Left lung (tissue), 4 donors: ENCODE measurements at regions not wholly inside any gene's neighbourhood (a gene's known extent, or its start where the extent isn't known, plus 50 kb on each side); places are given as distances from the start of the nearest gene placed in this dataset.
"Not testable (repeated sequence)": the region's sequence is repeated elsewhere in the genome, so short reads cannot be mapped to it uniquely, and the experiment has no call there.

Experiments used
- ATAC-seq: fragments of 200-7000 bp; cut with Tn5 transposase; one replicate; pipeline ENCODE4 v1.9.1; 2020; ENCODE audit warnings: moderate library complexity
- DNase-seq, 4 donors: peaks; one replicate each; pipeline ENCODE4 v3.0.0-alpha.2; 2013 to 2020
- H3K27ac ChIP-seq, 2 donors: fragments of 200-600 bp; sonication (generic) in 1 of 2; one replicate each; pipeline versions ENCODE4 v1.5.0 to v1.8.0; 2020 to 2021
- H3K27me3 ChIP-seq, 2 donors: fragments of 200-600 bp; sonication (generic) in 1 of 2; one replicate each; pipeline versions ENCODE4 v1.5.0 to v1.8.0; 2020 to 2021
- H3K36me3 ChIP-seq, 2 donors: fragments of 200-600 bp; sonication (generic) in 1 of 2; one replicate each; pipeline versions ENCODE4 v1.5.0 to v1.8.0; 2020 to 2021
- H3K4me1 ChIP-seq, 2 donors: fragments of 200-600 bp; one replicate each; pipeline ENCODE4 v1.8.0; 2021
- H3K4me3 ChIP-seq, 2 donors: fragments of 200-600 bp; sonication (generic) in 1 of 2; one replicate each; pipeline versions ENCODE4 v1.5.0 to v1.8.0; 2020 to 2021; ENCODE audit warnings: mild to moderate bottlenecking in 1 of 2
- H3K9me3 ChIP-seq, 2 donors: fragments of 200-600 bp; sonication (generic) in 1 of 2; one replicate each; pipeline versions ENCODE4 v1.5.0 to v1.8.0; 2020 to 2021
- CTCF ChIP-seq, 2 donors: fragments of 200-600 bp; sonication (generic) in 1 of 2; IDR thresholded peaks; one replicate each; pipeline versions ENCODE4 v1.5.0 to v1.8.0; 2021; ENCODE audit warnings: antibody characterized with exemption in 2 of 2
- intact Hi-C, 2 donors: fragments of 100-400 bp; cut with DNase I; formaldehyde crosslinking; loops; one replicate each; pipeline versions ENCODE4 v1.11.2 to v1.14.2; 2022
- donor health status: DM: no; HTN: yes; CAD: no.
- donor health status: DM: no; HTN: no; CAD: no.

DNA sequence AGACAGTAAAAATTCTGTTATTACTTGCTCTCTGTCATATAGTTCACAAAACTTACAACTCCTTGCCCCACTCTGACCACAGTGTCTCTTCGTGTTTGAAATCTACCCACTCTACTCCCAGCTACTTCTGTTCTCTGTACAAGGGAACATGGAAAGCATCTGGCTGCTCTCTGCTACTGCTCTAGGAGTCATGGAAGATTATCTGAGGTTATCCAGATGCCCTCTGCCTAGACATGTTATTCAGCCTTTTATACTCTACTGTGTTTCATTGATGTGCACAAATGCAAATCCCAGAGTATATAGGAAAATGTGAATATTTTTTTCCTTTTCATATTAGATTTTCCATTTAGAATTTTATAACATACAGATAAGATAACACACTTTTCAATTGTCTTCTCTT is 1525.6 kb downstream of the MAT2B start:
- no peak for ATAC-seq
- Histone ChIP-seq H3K4me1 (no peaks in the 10 kb centered on the region), H3K36me3 (no peaks in the 10 kb centered on the region), H3K9me3 (no peaks in the 10 kb centered on the region), H3K27ac (no peak overlapping the region), H3K4me3 (no peak overlapping the region), H3K27me3 (no peaks in the 10 kb centered on the region)
- no peak for DNase-seq
- intact Hi-C loops: no loop called here
- TF ChIP-seq CTCF (IDR thresholded peaks at IDR 0.05): no peak

DNA sequence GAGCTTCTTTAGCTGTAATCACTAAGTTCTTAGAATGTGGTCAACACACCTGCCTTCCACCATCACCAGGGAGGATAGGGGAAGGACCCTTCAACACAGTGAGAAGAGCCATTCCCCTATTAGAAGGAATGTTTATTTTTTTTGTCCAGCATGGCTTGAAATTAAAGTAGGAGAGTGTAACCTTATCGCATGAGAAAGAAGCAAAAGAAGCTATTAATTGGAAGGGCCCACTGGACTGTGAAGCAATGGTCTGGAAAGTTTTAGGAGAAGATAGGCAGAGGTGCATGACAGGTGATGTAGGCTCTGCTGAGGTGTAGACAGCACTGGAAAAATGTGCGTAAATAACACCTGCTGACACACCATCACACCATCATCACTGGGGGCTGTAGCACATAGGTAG is 1526.0 kb downstream of the MAT2B start:
- ATAC-seq: no peak
- no peak for TF ChIP-seq CTCF (IDR thresholded peaks at IDR 0.05)
- no peaks in the 10 kb centered on the region for H3K36me3 ChIP-seq
- DNase-seq: no peak
- no peaks in the 10 kb centered on the region for H3K4me1 ChIP-seq
- no peaks in the 10 kb centered on the region for H3K27me3 ChIP-seq
- intact Hi-C loops: no loop called here
- H3K4me3 ChIP-seq: no peak overlapping the region
- no peak overlapping the region for H3K27ac ChIP-seq
- H3K9me3 ChIP-seq: no peaks in the 10 kb centered on the region

- no peaks in the 10 kb centered on the region for H3K4me1 ChIP-seq
- ATAC-seq (no peak), DNase-seq (no peak)
- no peak overlapping the region for H3K27ac ChIP-seq
- no peak for TF ChIP-seq CTCF (IDR thresholded peaks at IDR 0.05)
- no peak overlapping the region for H3K4me3 ChIP-seq
- no peaks in the 10 kb centered on the region for H3K36me3 ChIP-seq
- H3K9me3 ChIP-seq: no peaks in the 10 kb centered on the region
- H3K27me3 ChIP-seq: no peaks in the 10 kb centered on the region
- intact Hi-C loops: no loop called here
Measured at GRCh38 chr5:165035520-165035919, 1530.1 kb downstream of the MAT2B start.

DNA sequence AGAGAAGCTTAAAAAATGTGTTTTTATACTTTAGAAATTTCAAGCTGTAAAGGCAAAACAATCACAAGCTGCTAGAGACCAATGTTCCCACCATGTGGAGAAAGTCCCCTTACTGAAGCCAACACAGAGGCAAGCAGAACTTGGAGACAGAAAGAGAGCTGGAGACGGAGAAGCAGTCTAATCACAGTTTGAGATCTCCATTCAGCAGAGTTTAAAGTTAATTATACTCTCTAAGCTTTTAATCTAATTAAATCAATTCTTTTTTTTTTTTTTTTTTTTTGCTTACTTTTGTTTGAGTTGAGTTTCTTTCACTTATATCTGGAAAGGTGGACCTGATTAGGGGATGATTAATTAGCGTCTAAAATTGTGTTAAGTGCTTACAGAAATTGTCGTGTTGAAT is 1534.3 kb downstream of the MAT2B start:
- Histone ChIP-seq H3K9me3 (no peaks in the 10 kb centered on the region), H3K27ac (no peak overlapping the region), H3K4me1 (no peaks in the 10 kb centered on the region), H3K36me3 (no peaks in the 10 kb centered on the region), H3K4me3 (no peak overlapping the region), H3K27me3 (no peaks in the 10 kb centered on the region)
- TF ChIP-seq CTCF (IDR thresholded peaks at IDR 0.05): no peak
- ATAC-seq (no peak), DNase-seq (no peak)
- intact Hi-C loops: no loop called here

DNA sequence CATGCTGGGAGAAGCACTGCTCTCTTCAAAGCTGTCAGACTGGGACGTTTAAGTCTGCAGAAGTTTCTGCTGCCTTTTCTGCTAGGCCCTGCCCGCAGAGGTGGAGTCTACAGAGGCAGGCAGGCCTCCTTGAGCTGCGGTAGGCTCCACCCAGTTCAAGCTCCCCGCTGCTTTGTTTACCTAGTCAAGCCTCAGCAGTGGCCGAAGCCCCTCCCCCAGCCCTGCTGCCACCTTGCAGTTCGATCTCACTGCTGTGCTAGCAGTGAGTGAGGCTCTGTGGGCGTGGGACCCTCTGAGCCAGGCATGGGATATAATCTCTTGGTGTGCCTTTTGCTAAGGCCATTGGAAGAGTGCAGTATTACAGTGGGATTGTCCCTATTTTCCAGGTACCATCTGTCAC is 1540.5 kb downstream of the MAT2B start:
- H3K4me3 ChIP-seq, H3K27ac ChIP-seq, intact Hi-C loops, H3K9me3 ChIP-seq, H3K36me3 ChIP-seq, H3K27me3 ChIP-seq, H3K4me1 ChIP-seq, ATAC-seq: not testable (repeated sequence)
- peak in 1 of 4 donors; percentile 50 for DNase-seq

DNA sequence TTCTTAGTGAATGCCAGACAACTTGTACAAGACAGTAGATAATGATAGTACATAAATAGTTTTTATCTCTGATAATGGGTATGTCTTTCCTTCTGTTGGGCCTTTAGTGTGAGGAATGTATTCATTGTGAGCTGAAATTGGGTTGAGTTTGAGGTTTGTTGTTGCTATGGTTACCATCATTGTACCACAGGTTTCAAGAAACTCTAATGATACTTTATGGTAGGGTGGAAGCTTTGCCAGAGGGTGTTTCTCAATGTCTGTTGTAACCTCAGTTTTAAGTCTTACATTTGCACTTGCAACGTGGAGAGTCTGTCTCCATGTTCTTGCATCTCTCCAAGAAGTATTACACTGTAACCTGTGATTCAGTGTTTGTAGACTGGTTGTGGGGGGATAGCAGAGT is 1550.1 kb downstream of the MAT2B start:
- ATAC-seq: no peak
- H3K36me3 ChIP-seq: no peaks in the 10 kb centered on the region
- H3K4me3 ChIP-seq: no peak overlapping the region
- no peak overlapping the region for H3K27ac ChIP-seq
- no peak for DNase-seq
- no peak for TF ChIP-seq CTCF (IDR thresholded peaks at IDR 0.05)
- H3K4me1 ChIP-seq: no peaks in the 10 kb centered on the region
- intact Hi-C loops: no loop called here
- H3K27me3 ChIP-seq: no peaks in the 10 kb centered on the region
- no peaks in the 10 kb centered on the region for H3K9me3 ChIP-seq
